GM12873 (cell line): ENCODE measurements at regions not wholly inside any gene's neighbourhood (a gene's known extent, or its start where the extent isn't known, plus 50 kb on each side); places are given as distances from the start of the nearest gene placed in this dataset.

Experiments used
- TF ChIP-seq, protein P1 (sequence below): IDR thresholded peaks from 2 replicates; pipeline ENCODE4 v1.5.1; 2012; ENCODE audit warnings: low read depth, mild to moderate bottlenecking, moderate library complexity, low read length, control low read depth; ENCODE audit not compliant: insufficient read depth; ENCODE audit errors: missing control alignments

DNA sequence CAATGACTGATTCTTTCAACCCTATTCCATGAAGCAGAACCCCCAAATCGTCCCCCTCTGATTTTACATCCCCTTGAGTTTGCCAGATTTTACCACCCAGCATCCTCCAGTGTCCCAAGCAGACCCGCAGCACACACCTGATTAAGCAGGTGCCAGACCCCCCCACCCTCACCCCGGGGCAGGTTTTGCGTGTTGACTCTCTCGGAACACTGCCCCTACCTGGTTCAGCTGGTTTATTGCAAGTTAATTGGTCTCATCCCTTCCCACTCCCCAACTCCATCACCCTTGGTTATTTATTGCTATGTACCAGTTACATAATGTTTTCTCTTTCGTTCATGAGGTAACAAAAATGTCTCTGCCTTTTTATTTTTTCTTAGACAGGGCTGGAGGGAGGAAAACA is 258.4 kb downstream of the BCOR start:
- TF ChIP-seq, protein P1, sequence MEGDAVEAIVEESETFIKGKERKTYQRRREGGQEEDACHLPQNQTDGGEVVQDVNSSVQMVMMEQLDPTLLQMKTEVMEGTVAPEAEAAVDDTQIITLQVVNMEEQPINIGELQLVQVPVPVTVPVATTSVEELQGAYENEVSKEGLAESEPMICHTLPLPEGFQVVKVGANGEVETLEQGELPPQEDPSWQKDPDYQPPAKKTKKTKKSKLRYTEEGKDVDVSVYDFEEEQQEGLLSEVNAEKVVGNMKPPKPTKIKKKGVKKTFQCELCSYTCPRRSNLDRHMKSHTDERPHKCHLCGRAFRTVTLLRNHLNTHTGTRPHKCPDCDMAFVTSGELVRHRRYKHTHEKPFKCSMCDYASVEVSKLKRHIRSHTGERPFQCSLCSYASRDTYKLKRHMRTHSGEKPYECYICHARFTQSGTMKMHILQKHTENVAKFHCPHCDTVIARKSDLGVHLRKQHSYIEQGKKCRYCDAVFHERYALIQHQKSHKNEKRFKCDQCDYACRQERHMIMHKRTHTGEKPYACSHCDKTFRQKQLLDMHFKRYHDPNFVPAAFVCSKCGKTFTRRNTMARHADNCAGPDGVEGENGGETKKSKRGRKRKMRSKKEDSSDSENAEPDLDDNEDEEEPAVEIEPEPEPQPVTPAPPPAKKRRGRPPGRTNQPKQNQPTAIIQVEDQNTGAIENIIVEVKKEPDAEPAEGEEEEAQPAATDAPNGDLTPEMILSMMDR = no peak

DNA sequence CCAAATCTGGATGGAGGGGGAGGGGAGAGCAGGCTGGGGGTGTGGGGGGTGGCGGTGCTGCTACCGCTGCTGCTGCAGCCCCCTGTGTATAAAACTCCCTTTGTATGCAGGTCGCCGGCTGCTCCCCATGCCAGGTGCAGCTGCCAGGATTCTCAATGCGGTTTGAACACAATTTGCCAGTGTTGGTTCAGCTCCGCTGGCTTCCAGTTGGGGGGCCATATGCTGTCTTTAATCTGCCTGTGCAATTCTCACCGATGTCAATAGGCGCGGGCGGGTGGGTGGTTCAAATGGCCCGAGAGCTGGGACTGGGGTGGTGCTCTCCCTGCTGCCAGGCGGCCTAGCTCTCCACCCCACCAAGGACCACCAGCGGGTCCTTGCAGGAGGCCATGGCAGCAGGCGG is 257.6 kb downstream of the BCOR start:
- TF ChIP-seq, protein P1 = no peak

DNA sequence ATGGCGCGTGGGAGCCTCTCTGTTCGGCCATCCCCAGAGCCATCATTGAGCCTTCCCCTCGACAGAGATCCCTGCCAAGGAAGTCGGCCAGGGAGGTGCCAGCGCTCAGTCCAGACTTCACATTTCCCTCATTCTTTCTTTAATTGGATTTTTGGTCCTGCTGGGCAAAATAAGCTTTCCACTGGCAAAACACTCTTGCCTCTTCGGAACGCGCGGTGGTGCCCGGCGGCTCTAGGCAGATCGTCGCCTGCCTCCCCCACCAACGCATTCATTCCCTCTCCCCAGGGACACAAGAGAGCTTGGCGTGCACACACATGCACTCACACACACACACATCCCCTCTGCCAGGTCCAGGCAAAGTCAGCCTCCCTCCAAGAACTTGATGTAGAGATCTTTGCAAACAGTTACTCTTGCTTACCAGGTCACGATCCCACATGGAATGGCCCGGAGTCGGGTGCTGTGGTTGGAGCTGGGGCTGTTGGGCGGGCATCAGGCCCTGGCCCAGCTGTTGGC is 257.1 kb downstream of the BCOR start:
- TF ChIP-seq, protein P1 = no peak

DNA sequence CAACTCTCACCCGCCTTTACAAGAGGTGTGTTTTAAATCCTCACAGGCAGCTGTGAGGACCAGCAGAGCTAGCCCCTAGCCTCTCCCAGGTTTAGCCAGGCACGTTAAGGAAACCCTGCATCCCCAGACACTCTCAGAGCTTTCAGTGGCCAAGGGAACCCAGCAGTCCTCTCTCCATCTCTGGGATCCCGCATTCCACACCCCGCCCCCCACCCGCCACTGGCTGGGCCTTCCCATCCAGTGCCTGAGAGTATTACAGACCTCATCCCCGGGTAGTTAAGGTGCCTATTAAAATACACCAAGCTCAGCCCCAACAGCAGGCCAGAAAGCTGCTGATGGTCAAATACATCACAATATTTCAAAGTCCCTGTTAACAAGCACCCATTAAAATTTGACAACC is 256.2 kb downstream of the BCOR start:
- TF ChIP-seq, protein P1 = no peak

DNA sequence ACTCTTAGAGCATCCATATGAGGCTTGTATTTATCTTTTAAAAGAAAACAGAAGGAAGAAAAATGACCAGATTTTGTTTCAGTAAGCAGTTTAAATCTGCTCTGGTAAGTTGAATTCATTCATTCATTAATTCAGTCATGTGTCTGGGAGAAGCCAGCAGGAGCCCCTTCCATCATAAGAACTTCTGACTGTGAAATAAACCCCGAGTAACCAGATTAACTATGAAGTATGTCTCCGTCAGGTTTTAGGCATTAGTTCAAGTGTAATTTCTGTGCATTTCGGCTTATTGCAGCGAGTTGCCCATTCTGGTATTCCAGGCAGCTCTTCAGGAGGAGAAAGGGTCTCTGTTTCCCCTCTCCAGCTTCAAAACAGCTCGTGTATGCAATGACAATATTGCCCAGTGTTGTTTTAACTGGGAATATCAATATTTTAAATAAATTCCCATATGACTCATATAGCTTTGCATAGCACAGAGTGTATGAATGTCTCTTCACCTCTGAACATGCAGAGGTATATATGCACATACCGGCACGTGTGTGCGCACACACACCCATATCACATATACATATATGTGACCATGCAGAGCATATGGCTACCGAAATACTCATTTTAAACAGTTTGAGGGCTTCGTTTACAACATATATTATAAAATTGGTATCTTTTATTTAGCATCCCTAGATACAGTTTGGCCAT is 255.3 kb downstream of the BCOR start:
- TF ChIP-seq, protein P1 = no peak

DNA sequence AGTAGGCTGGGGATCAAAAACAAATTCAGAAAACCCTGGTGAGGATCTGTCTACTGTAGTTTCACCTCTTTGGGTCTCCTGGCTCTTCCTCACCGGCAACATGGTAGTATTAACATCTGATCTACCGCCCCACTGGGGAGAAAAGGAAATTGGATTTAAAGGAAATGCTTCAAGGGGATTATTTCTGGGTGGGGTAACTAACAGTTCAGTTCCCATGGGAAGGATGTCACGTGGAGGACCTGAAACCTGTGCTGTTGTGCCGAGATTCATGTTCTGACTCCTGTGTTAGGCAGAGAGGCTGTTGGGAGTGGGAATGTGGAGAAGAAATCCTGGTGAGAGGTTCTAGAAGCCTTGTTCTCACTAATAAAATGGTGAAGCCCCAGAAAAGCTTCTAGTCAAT is 254.4 kb downstream of the BCOR start:
- TF ChIP-seq, protein P1 = no peak

DNA sequence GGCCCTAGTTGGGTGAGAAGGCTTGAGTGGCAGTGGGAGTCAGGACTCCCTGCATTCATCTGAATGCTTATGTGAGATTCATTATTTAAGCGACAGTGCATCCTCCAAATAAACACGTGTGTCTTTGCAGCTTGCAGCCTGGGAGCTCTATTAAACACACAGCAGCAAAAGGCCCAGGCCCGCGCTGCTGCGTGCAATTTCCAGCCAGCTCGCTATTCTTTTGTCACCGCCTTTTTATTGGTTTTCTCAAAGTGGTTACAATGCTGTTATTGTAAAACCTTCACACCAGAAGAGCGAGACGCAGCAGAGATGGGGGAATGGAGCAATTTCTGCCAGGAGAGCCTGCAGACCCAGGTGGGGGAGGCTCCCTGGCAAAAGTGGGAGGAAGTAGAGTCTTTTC is 252.5 kb downstream of the BCOR start:
- TF ChIP-seq, protein P1 = no peak
